ENCODE measurements at regions not wholly inside any gene's neighbourhood (a gene's known extent, or its start where the extent isn't known, plus 50 kb on each side); places are given as distances from the start of the nearest gene placed in this dataset.

DNA sequence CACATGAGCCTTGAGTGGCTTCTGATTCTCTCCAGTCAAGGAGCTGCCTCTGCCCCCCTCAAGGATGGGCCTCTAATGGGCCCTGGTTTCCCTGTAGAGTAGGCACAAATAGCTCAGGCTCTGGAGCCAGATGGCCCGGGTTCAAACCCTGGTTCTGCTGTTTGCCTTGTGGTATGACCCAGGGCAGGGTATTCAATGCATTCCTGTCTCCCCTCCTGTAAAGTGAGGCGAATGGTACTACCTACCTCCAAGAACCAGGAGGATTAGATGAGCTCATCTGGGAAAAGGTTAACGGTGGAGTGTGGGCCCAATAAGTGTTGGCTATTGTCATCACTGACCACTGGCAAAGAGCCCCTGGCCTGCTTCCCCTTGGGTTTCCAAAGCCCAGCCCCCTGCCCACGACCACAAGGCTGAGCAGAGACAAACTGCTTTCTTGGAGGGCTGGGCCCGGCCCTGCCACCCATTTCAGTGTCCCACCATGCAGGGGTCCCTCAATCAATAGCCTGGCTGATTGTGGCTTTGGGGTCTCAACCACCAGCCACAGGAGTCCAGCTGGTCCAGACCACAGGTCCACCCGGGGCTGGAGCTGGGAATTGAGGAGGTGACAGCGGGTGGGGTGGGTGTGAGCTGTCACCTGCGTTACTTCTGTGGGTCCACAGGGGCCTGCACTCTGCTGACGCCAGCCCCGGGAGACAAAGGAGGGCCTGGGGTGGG lies 115.6 kb upstream of the RUNX3 start:
- TF ChIP-seq TAF1 (IDR thresholded peaks at IDR 0.05; ENCODE audit: low read depth, low read length) (no peak), POLR2A (IDR thresholded peaks at IDR 0.05; ENCODE audit: low read depth, low read length) (no peak), POLR2AphosphoS5 (IDR thresholded peaks at IDR 0.05; ENCODE audit: low read depth, low read length) (no peak)
